Transverse colon (tissue), 4 donors: ENCODE measurements at regions not wholly inside any gene's neighbourhood (a gene's known extent, or its start where the extent isn't known, plus 50 kb on each side); places are given as distances from the start of the nearest gene placed in this dataset.

Experiments used
- DNase-seq: peaks from one replicate; pipeline ENCODE4 v3.0.0-alpha.2; 2019
- H3K27ac ChIP-seq, 4 donors: fragments of 200-600 bp; sonication (generic); 2 replicates each; pipeline ENCODE4 v1.5.1; 2016 to 2018; ENCODE audit warnings: inconsistent platforms in 4 of 4
- H3K27me3 ChIP-seq: fragments of 200-600 bp; sonication (generic); 2 replicates; pipeline ENCODE4 v1.5.1; 2017; ENCODE audit warnings: inconsistent platforms
- H3K36me3 ChIP-seq, 4 donors: fragments of 200-600 bp; sonication (generic); 2 replicates each; pipeline ENCODE4 v1.5.1; 2017 to 2019; ENCODE audit warnings: inconsistent platforms in 4 of 4
- H3K4me1 ChIP-seq, 4 donors: fragments of 200-600 bp; sonication (generic); 2 replicates each; pipeline ENCODE4 v1.5.1; 2017 to 2020; ENCODE audit warnings: inconsistent platforms in 4 of 4
- H3K4me3 ChIP-seq, 4 donors: fragments of 200-600 bp; sonication (generic); 1 replicate in 1 of 4; 2 replicates in 3 of 4; pipeline versions ENCODE4 v1.5.1 to v1.6.1; 2017 to 2019; ENCODE audit warnings: inconsistent platforms in 4 of 4
- H3K9me3 ChIP-seq, 2 donors: fragments of 200-600 bp; sonication (generic); 2 replicates each; pipeline ENCODE4 v1.5.1; 2017 to 2019; ENCODE audit warnings: inconsistent platforms in 2 of 2
- CTCF ChIP-seq, 5 experiments: fragments of 200-600 bp in 3 of 5; fragments of 450-650 bp in 2 of 5; sonication (generic) in 3 of 5; IDR thresholded peaks; 1 replicate in 2 of 5; 2 replicates in 3 of 5; pipeline ENCODE4 v1.5.1; 2016 to 2017; ENCODE audit warnings: antibody characterized with exemption in 5 of 5, inconsistent platforms in 3 of 5, mild to moderate bottlenecking in 2 of 5, moderate library complexity in 1 of 5
- EP300 ChIP-seq: sonication (generic); formaldehyde crosslinking; IDR thresholded peaks from one replicate; pipeline ENCODE4 v1.6.1; 2017; ENCODE audit warnings: antibody characterized with exemption, low read depth
- POLR2A ChIP-seq: fragments of 450-650 bp; IDR thresholded peaks from one replicate; pipeline ENCODE4 v1.6.1; 2016; ENCODE audit warnings: antibody characterized with exemption, mild to moderate bottlenecking, moderate library complexity
- POLR2AphosphoS5 ChIP-seq, 3 donors: sonication (generic); formaldehyde crosslinking; IDR thresholded peaks; one replicate each; pipeline ENCODE4 v1.6.1; 2016; ENCODE audit warnings: antibody characterized with exemption in 3 of 3
- WGBS, 2 donors: methylation state at CpG; one replicate each; pipeline ENCODE4 v1.1.5; 2018; ENCODE audit warnings: low coverage in 1 of 2; 5-methylcytosine and 5-hydroxymethylcytosine counted together
- in situ Hi-C, 4 donors: fragments of 200-750 bp; cut with MboI; loops; one replicate each; pipeline versions ENCODE4 v1.15.0 to v1.15.1; 2017; ENCODE audit warnings: low sequenced_read_pairs in 3 of 4, low pct_ligation_motif_present in 1 of 4, low pct_unique_long_range_greater_than_20kb in 1 of 4
- intact Hi-C: fragments of 100-400 bp; cut with DNase I; formaldehyde crosslinking; loops from one replicate; pipeline ENCODE4 v1.15.1; 2023; ENCODE audit warnings: low total_unique reads

GRCh38 chr5:176742246-176743105 is 67.9 kb upstream of the UNC5A start:
- 45 to 93% methylated on average over 2 to 9 of the region's 10 CpGs for WGBS, 2 donors
- Histone ChIP-seq H3K27me3 (peaks cover 96% of the 10 kb centered on the region), H3K36me3 (no peaks in the 10 kb centered on the region), H3K9me3 (no peaks in the 10 kb centered on the region), H3K4me3 (no peak overlapping the region), H3K27ac (no peak overlapping the region), H3K4me1 (peaks cover 0 to 8% (median 6%) of the 10 kb centered on the region in 4 donors)
- intact Hi-C loops (no loop called here), in situ Hi-C loops (no loop called here)
- DNase-seq, result no peak
- no peak for TF ChIP-seq EP300
- no peak for TF ChIP-seq CTCF (IDR thresholded peaks at IDR 0.05)
- TF ChIP-seq POLR2AphosphoS5 (IDR thresholded peaks at IDR 0.05), result no peak
- TF ChIP-seq POLR2A, result no peak

- Histone ChIP-seq H3K36me3 (no peaks in the 10 kb centered on the region), H3K27ac (no peak overlapping the region), H3K4me1 (peaks cover 0 to 8% (median 6%) of the 10 kb centered on the region in 4 donors), H3K4me3 (peak overlapping the region in 1 of 4 donors; percentile 1), H3K27me3 (peaks cover 100% of the 10 kb centered on the region), H3K9me3 (no peaks in the 10 kb centered on the region)
- DNase-seq, result no peak
- in situ Hi-C loops, result no loop called here
- 12 to 14% methylated on average over 3 to 34 of the region's 54 CpGs for WGBS, 2 donors
- intact Hi-C loops, result no loop called here
- no peak for TF ChIP-seq POLR2A
- TF ChIP-seq EP300, result no peak
- no peak for TF ChIP-seq CTCF (IDR thresholded peaks at IDR 0.05)
- TF ChIP-seq POLR2AphosphoS5 (IDR thresholded peaks at IDR 0.05), result no peak
Measured at GRCh38 chr5:176743136-176743861, 67.1 kb upstream of the UNC5A start.

- Histone ChIP-seq H3K4me3 (peak overlapping the region in 1 of 4 donors; percentile 1), H3K9me3 (no peaks in the 10 kb centered on the region), H3K36me3 (no peaks in the 10 kb centered on the region), H3K4me1 (peaks cover 0 to 8% (median 6%) of the 10 kb centered on the region in 4 donors), H3K27me3 (peaks cover 97% of the 10 kb centered on the region), H3K27ac (no peak overlapping the region)
- 13 to 36% methylated on average over 6 to 25 of the region's 25 CpGs for WGBS, 2 donors
- DNase-seq, result no peak
- no peak for TF ChIP-seq POLR2A
- TF ChIP-seq EP300, result no peak
- TF ChIP-seq POLR2AphosphoS5 (IDR thresholded peaks at IDR 0.05), result no peak
- no peak for TF ChIP-seq CTCF (IDR thresholded peaks at IDR 0.05)
- intact Hi-C loops (no loop called here), in situ Hi-C loops (no loop called here)
Measured at GRCh38 chr5:176743868-176744583, 66.3 kb upstream of the UNC5A start.

GRCh38 chr5:176744584-176744965 is 65.8 kb upstream of the UNC5A start:
- Histone ChIP-seq H3K4me3 (no peak overlapping the region), H3K4me1 (peaks cover 0 to 8% (median 6%) of the 10 kb centered on the region in 4 donors), H3K27ac (no peak overlapping the region), H3K27me3 (peaks cover 97% of the 10 kb centered on the region), H3K9me3 (no peaks in the 10 kb centered on the region), H3K36me3 (no peaks in the 10 kb centered on the region)
- intact Hi-C loops (no loop called here), in situ Hi-C loops (no loop called here)
- WGBS, 2 donors, result 40 to 62% methylated on average over 2 to 8 of the region's 8 CpGs
- DNase-seq, result no peak
- TF ChIP-seq POLR2A (no peak), CTCF (IDR thresholded peaks at IDR 0.05) (peak in 3 of 5 experiments; percentile 8 to 19 (median 10)), EP300 (no peak), POLR2AphosphoS5 (IDR thresholded peaks at IDR 0.05) (no peak)
